H4 (cell line): ENCODE measurements at regions not wholly inside any gene's neighbourhood (a gene's known extent, or its start where the extent isn't known, plus 50 kb on each side); places are given as distances from the start of the nearest gene placed in this dataset.
"Not testable (repeated sequence)": the region's sequence is repeated elsewhere in the genome, so short reads cannot be mapped to it uniquely, and the experiment has no call there.

Source experiments
- DNase-seq: peaks from one replicate; pipeline ENCODE4 v3.0.0-alpha.2; 2015; ENCODE audit warnings: low spot score

DNA sequence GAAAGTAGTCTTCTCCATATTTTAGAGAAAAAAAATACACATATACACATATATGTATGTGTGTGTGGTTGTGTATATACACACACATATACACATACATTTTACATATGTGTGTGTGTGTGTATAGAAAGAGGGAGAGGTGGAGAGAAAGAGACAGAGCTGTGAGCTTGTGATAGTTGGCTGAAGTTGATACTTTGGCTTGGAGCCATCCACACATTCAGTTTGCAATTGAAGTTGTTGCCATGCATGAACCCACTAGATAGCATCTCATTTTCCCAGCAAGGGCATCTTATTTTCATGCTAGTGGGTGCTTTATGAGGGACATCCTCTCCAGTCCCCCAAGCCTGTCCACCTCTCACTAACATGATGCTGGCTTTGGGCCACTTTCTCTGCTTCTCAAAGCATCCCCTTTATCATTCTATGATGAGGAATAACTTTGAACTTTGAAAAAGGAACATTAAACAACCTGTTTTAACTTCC is 228.6 kb downstream of the ZNF621 start:
- DNase-seq = no peak

DNA sequence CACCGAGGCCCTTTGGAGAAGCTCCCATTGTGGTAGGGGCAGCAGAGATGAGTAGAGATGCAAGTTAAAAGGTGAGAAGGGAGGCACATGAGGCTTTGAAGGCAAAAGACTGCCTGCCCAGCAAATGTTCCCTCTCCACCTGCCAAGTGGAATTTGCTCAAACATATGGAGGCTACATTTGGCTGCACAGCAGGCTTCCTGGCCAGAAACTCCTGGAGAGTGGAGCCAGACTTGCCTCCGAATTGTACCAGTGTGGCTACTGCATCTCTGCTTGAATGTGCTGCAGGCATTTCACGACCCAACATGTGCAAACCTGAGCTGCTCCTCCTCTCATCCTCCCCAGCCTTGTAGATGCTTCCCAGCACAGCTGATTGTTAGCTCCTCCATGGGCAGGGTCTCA is 229.2 kb downstream of the ZNF621 start:
- no peak for DNase-seq

DNA sequence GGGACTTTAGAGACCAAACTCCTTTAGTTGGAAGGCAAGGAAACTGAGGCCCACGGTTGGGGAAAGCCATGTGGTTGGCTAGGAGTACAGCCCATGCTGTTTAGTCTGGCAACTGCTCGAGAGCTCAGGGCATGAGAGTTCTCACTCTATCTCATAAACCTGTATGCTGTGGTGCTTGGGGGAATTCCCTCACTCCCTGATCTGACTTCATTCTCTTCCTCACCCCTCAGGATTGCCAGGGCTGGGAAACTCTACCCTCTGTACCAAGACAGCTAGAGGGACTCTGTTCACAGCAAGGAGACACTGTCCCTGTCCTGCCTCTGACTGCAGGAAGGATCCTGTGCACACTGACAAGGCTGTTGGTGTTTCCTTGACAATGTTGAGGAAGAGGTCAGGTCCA is 230.2 kb downstream of the ZNF621 start:
- no peak for DNase-seq

DNA sequence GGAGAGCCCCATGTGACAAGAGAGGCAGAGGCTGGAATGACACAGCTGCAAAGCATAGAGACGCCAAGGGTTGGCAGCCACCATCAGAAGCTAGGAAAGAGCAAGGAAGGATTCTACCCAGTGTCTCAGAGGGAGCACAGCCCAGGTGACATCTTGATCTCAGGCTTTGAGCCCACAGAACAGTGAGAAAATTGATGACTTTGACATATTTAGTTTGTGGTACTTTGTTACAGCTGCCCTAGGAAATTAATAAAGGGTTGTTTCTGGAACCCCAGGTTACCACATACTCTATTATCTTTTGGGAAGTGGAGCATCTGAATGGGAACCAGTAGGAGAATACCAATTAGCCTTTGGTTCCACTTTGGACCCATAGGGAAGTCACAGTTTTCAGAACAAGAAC is 231.7 kb downstream of the ZNF621 start:
- DNase-seq = no peak

DNA sequence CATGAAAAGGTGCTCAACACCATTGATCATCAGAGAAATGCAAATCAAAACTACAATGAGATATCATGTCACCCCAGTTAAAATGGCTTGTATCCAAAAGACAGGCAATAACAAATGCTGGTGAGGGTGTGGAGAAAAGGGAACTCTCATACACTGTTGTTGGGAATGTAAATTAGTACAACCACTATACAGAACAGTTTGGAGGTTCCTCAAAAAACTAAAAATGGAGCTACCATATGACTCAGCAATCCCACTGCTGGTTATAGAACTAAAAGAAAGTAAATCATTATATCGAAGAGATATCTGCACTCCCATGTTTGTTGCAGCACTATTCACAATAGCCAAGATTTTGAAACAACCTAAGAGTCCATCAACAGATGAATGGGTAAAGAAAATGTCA is 238.0 kb downstream of the ZNF621 start:
- DNase-seq = not testable (repeated sequence)

DNA sequence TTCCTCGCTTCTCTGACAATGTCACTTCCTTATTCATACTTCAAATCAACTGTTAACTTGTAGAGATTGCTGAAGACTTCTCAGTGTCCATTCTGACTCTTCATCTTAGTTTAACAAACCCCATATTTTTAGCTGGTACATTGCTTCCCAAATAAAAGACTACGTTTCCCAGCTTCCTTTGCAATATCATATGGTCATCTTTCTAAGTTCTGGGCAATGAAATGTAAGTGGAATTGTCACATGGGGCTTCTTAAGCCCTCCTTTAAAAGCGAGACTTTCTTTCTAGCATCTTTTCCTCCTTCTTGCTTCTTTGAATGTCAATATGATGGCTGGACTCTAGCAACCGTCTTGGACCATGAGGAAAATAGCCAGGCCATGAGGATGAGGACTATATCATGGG is 239.0 kb downstream of the ZNF621 start:
- DNase-seq = no peak

DNA sequence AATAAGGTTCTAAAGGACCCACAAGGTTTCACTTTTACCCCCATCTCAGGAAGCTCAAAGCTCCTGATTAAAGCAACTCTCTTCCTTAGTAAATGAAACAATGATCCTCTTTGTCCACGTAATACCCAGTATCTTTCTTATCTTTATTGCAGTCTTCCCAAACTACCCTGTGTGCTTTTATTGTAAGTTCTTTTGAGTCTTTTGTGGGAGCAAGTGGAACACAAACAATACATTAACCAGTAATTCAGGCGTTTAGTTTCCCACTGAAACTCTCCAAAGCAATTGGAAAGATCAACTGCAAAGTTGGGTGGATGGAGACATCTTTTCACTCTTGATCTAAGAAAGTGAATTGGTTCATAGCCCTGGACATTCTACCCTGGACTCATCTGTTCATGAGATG is 240.0 kb downstream of the ZNF621 start:
- DNase-seq = no peak

DNA sequence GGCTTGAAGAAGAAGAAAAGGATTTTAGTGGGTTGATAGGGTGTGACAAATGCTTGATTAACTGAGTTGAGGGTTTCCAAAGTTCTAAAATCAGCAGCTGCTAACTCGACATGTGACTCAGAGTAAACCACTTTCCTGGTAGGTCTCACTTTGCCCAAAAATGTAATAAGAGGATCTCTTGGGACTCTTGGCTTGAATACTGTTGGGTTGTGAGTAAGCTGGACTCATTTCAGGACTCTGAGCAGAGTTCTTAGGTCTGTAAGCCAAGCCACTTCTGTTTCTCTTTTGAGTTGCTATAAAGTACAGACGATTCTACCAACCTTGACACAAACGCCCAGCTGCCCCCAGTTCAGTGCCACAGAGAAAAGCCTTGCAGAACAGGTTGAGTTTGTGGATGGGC is 241.1 kb downstream of the ZNF621 start:
- DNase-seq = no peak

DNA sequence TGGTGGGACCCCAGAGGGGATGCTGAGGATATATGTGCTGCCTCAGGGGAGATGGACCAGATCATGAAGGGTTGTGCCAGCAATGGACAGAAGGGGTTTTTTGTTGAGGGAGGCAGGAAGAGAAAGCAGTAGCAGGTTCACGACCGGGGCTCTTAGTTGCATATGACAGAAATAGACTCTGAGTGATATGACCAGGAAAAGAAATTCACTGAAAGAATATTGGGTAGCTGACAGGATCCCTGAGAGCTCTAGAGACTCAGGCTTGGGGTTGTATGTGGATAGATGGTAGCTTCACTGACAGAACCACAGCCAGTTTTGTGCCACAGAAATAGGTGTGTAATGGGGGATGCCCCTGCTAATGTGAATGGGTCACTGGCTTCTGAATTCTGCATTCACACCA is 241.6 kb downstream of the ZNF621 start:
- no peak for DNase-seq

DNA sequence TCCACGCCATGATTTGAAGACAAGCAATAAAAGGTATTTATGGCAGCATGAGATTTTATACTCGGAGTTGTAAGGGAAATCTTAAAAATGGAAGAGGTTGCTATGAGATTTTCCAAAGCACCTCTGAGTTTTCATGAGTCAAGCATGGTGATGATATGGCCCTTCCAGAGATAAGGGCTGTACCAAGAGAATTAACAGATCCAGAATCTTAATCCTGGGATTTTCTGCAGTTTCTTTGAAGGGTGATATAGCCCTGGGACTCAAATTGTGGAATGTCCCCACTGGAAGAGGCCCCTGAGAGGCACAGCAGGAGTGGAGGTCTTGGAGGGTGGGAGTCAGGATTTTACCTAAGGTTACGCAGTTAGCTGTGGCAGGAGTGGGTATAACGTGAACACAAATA is 243.3 kb downstream of the ZNF621 start:
- no peak for DNase-seq

DNA sequence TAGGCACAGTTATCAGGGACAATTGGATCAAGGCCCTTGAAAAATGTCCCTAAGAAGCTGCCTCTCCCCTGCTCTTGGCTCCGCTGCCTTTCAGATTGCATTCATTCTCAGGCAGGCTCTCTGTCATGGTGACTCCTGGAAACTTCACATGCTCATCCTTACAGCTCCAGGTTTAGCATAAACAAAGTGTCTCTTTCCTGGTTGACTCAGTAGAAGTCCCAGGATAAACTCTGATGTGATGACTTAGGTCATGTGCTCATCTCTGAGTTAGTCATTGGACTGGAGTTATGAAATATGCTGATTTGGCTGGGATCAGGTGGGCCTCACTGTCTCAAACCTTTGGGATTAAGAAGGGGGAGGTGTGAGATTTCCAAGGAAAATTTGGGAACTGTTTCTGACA is 243.8 kb downstream of the ZNF621 start:
- no peak for DNase-seq

DNA sequence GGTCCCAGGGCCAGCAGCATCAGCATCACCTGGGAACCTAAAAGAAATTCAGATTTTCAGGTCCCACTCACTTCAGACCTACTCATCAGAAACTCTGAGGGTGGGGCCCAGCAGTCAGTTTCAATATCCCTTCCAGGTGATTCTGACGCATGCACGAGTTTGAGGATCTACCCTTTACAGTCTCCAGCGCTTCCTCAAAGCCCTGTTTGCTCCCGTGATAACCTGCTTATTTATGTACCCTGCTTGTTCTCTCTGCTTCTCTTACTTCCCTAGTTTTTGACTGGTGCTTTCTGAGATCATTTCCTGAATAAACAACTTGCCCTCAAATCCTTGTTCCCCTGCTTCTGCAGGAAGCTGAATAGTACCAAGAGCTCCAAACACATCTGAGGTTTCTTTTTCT is 245.3 kb downstream of the ZNF621 start:
- no peak for DNase-seq

DNA sequence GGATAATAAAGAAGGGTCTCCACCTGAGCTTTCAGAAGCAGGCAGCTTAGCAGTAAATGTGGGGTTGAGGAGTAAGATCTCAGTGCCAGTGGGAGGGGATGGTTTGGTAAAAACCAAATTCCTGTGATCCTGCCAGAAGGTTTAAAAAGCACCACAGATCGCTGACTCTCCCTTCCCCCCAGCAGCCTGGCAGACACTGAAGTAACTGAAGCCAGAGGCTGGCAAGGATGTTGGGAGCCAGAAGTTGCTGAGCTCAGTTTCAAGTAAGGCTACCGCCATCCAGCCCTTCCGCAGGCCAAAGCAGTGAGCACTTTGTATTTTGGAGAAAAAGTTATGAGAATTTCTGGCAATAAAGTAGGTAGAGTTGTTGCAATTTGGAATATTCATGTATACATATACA is 246.4 kb downstream of the ZNF621 start:
- no peak for DNase-seq

DNA sequence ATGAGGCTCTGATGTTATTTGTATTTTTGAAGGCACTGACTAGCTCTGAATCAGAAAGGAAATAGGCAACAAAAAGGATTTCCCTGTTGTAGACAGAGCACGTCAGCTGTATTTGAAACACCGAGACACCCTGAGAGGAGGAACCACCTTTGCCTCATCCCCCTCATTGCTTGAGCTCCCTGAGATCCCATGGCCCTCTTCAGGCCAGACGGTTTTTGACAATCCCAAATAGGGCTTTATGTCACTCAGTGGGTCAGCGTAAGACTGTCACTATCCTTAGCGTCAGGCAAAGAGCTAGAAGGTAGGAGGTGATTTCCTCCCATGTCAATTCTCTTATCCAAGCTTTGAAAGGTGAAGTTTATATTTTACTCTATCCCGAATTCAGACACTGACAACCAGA is 254.3 kb downstream of the ZNF621 start:
- no peak for DNase-seq

DNA sequence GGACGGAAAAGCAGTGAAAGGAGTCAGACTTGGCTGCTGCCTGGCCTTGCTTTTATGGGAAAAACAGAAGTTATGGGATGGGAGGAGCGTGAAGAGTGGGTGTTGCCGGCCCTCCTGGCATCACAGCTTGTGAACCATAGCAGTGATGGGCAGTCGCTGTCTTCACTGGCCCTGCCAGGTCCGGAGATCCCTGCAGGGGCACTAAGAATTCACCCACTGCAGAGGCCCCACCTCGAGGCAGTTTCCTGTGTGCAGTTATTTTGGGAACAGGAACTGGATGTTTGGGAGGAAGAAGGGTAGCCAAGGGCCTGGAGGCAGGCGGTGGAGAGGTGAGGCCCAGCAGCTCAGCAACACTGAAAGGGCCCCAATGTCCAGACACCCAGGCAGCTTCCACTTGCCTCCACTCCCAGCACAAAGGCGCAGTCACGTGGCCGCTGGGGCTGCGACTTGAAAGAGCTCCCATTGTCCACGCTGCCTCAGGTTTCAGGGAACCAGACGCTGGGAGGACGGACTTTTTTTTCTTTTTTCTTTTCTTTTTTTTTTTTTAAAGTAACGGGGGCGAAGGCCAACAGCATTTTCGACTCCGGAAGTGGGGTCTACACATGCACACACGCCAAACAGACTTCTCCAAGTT is 255.6 kb downstream of the ZNF621 start:
- peak; percentile 27 for DNase-seq

DNA sequence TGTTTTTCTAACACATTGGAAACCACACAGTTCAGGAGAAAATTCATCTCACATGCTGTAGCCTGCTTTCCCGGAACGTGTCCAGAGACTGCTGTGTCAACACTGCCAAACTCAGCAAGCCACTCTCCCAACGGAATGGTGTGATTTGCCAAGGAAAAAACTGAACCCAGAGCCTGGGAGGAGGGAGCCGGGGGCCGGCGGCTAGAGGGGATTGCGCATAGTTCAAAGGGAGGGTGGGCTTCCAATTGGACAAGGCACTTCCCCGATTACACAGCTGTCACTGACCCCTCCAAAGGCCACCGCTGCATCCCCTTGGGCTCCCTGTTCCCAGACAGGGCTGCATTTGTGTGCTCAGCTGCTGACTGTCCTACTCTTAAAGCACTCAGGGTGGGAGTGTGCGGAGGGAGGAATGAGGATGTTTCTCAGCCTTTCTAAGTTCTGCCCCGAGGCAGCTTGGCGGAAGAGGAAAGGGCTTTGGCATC is 256.2 kb downstream of the ZNF621 start:
- no peak for DNase-seq

DNA sequence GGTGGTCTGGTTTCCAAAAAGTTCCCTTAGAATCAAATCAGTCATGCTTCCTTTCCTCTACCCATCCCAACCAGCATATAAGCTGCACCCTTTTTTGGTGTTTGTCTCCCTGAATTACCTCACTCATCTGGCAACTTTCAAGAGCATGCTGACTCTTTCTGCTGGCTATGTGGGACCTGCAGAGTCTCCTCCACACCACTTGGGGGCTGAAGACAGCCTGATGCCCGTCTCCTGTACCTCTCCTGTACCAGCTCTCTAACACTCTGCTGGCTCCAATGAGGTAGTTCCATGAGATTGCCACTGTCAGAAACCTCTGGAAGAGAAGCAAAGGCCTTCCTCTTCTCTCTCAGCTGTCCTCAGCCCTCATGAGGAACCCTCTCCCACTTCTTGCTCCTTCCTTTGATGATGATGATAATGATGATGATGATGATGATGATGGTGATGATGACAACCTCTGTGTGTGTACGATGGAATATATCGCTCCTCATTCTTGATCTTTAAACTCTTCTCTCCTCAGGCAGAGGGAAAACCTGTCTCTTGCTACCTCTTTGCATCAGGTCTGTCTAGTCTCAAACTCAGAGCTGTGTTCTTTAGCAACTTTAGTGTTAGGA is 257.5 kb downstream of the ZNF621 start:
- DNase-seq = no peak

DNA sequence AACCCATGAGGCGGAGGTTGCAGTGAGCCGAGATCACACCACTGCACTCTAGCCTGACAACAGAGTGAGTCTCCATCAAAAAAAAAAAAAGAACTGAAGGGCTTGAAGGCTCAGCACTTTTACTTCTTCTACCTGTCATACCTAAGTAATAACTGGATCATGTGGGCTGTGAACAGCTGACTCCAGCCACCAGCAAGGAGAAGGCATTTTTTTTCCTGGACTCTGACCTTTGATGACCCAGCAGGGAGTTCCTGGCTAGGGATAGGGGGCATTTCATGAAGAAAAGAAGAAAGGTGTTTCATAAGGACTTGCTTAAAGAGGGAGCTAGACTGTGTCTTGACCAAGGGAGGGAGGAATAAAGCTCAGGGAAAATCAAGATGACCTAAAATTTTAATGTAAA is 266.0 kb downstream of the ZNF621 start:
- no peak for DNase-seq

DNA sequence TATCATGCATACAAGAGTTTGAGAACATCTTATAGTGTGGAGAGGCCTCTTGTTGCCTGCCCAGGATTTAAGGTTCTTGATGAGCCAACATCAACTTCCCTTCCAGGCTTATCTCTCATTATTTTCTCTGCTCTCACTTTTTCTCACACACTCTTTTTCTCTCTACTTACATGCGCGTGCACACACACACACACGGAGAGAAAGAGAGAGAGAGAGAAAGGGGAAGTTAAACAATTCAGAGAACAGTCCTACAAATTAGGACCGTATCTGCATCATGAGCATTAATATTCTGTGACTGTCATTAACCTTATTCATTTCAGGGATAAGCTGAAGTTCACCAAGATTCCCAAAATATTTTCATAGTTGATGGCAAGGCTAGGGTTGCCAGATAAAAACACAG is 269.0 kb downstream of the ZNF621 start:
- DNase-seq = no peak

DNA sequence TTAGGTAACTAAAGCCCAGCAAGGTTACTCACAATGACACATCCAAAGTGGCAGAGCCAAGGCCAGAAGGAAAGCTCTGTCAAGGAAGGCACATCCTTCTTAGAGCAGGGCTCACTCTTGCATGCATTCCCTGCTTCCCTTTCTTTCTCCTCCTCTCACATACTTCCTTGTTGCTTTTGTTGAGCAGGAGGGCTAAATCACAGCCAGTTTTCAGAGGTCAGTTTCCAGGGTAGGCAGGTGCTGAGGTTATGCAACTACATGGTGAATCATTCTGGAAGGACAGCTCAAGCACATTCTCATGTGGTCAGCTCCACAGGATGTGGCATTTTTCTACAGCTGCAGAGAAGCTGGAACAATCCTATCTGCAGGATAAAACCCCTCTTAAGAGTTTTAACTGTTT is 275.6 kb downstream of the ZNF621 start:
- peak; percentile 53 for DNase-seq

DNA sequence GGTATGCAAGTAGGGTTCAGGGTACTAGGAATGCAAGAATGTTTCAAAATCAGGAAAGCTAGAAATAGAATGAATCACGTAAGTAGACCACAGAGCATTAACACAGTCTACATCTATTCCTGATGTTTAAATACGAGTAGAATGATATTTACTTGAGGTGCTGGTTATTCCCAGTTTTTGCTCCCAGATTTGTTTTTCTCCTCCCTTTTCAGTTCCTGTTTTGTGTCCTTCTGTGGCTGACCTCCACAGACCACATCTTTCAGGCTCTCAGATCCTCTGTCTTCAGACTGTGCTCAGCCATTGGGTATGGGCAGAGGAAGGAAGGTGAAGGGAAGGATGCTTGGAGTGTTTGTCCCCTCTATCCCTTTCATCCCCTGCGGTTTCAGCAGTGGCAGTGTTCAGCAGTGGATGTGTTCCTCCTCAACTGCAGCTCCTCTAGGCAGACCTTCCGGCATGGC is 276.6 kb downstream of the ZNF621 start:
- peak; percentile 3 for DNase-seq

DNA sequence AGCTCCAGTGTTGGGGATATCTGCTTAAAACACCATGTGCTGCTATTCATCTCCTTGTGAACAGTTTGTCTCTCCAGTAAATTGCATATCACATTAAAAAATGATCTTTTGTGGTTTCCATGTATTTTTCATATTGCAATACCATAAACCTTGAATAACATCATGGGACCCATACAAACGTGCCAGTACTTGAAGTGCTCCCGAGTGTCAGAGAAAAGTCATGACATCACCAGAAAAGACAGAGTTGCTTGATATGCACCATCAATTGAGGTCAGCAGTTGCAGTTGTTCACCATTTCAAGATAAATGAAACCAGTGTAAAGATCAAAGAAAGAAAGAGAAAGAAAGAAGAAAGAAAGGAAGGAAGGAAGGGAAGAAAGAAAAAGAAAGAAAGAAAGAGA is 278.6 kb downstream of the ZNF621 start:
- no peak for DNase-seq

DNA sequence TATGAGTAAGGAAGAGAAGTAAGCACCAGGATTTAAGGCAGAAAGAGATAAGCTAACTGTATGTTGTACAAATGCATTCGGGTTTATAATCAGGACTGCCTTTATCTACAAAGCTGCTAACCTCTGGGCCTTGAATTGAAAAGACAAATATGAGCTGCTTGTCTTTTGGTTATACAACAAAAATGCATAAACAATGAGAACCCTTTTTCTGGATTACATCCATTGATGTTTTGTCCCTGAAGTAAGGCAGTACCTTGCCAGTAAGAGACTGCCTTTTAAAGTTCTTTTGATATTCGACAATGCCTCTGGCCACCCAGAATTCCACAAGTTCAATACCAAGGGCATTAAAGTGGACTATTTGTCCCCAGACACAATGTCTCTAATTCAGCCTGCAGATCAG is 280.7 kb downstream of the ZNF621 start:
- no peak for DNase-seq

DNA sequence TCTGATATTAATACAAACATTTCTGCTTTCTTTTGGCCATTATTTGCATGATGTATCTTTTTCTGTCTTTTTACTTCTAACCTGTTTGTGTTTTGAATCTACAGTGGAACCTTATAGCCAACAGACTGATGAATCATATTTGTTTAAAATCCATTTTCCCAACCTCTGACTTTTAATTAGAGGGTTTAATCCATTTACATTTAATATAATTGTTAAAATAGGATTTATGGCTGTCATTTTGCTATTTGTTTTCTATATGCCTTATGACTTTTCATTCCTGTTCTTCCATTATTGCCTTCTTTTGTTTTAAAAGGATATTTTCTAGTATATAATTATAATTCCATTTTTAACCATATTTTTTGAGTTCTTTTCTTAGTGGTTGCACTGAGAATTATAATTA is 286.1 kb downstream of the ZNF621 start:
- DNase-seq = no peak
